ENCODE measurements at regions not wholly inside any gene's neighbourhood (a gene's known extent, or its start where the extent isn't known, plus 50 kb on each side); places are given as distances from the start of the nearest gene placed in this dataset.

DNA sequence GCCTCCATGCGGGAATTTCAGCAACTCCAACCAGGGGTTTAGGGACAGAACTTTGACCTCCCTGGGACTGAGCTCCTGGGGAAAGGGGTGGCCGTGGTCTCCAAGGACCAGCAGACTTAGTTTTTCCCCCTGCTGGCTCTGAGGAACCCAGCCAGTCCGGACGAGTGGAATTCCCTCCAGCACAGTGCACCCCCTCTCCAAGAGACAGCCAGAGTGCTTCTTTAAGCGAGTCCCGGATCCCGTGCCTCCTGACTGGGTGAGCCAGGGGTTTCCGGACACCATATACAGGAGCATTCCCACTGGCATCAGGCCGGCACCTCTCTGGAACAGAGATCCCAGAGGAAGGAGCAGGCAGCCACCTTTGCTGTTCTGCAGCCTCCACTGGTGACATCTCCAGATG lies 459.5 kb downstream of the OCA2 start:
- DNase-seq (ENCODE audit: low spot score in 2 of 2) = no peak
- H3K27ac ChIP-seq = no peak overlapping the region
- WGBS = 91% methylated on average over 7 of the region's 9 CpGs
- H3K4me1 ChIP-seq = no peaks in the 10 kb centered on the region
- no peak overlapping the region for H3K4me3 ChIP-seq
- peaks cover 16% of the 10 kb centered on the region for H3K9me3 ChIP-seq
- no peaks in the 10 kb centered on the region for H3K36me3 ChIP-seq
- TF ChIP-seq CTCF (IDR thresholded peaks at IDR 0.05) = no peak
- no peak for TF ChIP-seq EP300 (IDR thresholded peaks at IDR 0.05)
- TF ChIP-seq POLR2AphosphoS5 (IDR thresholded peaks at IDR 0.05) = no peak
- TF ChIP-seq POLR2A (IDR thresholded peaks at IDR 0.05) = no peak
- no peaks in the 10 kb centered on the region for H3K27me3 ChIP-seq

DNA sequence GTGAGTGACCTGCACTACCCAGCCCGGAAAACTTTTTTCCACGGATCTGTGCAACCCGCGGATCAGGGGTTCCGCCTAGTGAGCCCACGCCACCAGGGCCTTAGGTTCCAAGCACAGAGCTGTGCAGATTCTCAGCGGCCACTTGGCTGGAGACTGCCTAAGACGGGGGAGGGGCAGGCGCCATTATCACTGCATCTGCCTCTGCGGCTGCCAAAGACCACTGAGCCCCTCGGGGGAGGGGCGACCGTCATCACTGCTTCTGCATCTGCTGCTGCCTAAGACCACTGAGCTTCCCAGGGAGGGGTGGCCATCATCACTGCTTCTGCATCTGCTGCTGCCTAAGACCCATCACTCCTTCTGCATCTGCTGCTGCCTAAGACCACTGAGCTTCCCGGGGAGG lies 460.2 kb downstream of the OCA2 start:
- no peaks in the 10 kb centered on the region for H3K27me3 ChIP-seq
- H3K9me3 ChIP-seq = peaks cover 16% of the 10 kb centered on the region
- no peak for TF ChIP-seq POLR2AphosphoS5 (IDR thresholded peaks at IDR 0.05)
- no peak for TF ChIP-seq POLR2A (IDR thresholded peaks at IDR 0.05)
- TF ChIP-seq EP300 (IDR thresholded peaks at IDR 0.05) = no peak
- no peak for TF ChIP-seq CTCF (IDR thresholded peaks at IDR 0.05)
- no peak overlapping the region for H3K4me3 ChIP-seq
- no peak overlapping the region for H3K27ac ChIP-seq
- 80% methylated on average over 1 of the region's 14 CpGs for WGBS
- no peak for DNase-seq (ENCODE audit: low spot score in 2 of 2)
- H3K36me3 ChIP-seq = no peaks in the 10 kb centered on the region
- H3K4me1 ChIP-seq = no peaks in the 10 kb centered on the region

DNA sequence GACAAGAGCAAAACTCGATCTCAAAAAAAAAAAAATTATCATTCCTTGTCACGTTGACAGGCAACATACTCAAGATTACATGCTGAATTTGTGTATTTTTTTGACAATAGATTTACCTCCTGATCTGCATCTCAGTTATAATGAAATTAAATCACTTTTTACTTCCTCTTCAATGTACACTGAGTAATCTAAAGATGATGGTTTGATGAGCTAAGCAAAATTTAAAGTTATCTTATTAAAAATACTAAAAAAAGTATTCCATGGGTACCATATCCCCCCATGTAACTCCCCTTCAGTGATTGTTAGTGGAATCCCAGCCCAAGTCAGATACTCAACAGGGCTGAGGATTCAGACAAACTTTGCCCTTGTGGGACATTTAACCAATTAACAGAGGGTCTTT lies 463.2 kb downstream of the OCA2 start:
- Histone ChIP-seq H3K27ac (no peak overlapping the region), H3K9me3 (no peaks in the 10 kb centered on the region), H3K27me3 (no peaks in the 10 kb centered on the region), H3K4me3 (no peak overlapping the region), H3K4me1 (no peaks in the 10 kb centered on the region), H3K36me3 (no peaks in the 10 kb centered on the region)
- 82% methylated on average over 2 of the region's 2 CpGs for WGBS
- no peak for DNase-seq (ENCODE audit: low spot score in 2 of 2)
- TF ChIP-seq POLR2AphosphoS5 (IDR thresholded peaks at IDR 0.05) (no peak), POLR2A (IDR thresholded peaks at IDR 0.05) (no peak), CTCF (IDR thresholded peaks at IDR 0.05) (no peak), EP300 (IDR thresholded peaks at IDR 0.05) (no peak)

DNA sequence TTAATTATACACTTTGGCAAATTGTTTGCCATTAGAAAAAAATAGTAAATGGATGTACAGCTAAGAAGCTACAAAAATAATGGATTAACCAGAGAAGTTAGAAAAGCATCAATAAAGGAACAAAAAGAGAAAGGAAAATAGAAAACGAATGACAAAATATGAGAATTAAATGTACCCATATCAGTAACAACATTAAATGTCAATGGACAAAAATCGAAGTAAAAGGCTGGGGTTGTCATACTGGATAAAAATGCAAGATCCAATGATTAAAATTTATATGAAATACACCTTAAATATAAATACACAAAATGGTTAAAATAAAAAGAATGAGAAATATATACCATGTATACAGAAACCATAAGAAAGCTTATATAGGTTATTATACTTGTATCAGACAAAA lies 470.6 kb downstream of the OCA2 start:
- WGBS = 75% methylated on average over 2 of the region's 2 CpGs
- H3K27me3 ChIP-seq = no peaks in the 10 kb centered on the region
- H3K36me3 ChIP-seq = no peaks in the 10 kb centered on the region
- no peak overlapping the region for H3K27ac ChIP-seq
- TF ChIP-seq EP300 (IDR thresholded peaks at IDR 0.05) (no peak), POLR2AphosphoS5 (IDR thresholded peaks at IDR 0.05) (no peak), POLR2A (IDR thresholded peaks at IDR 0.05) (no peak)
- no peaks in the 10 kb centered on the region for H3K4me1 ChIP-seq
- DNase-seq (ENCODE audit: low spot score in 2 of 2) = no peak
- peaks cover 8% of the 10 kb centered on the region for H3K9me3 ChIP-seq
- H3K4me3 ChIP-seq = no peak overlapping the region

- Histone ChIP-seq H3K27me3 (no peaks in the 10 kb centered on the region), H3K9me3 (peaks cover 8% of the 10 kb centered on the region), H3K4me3 (no peak overlapping the region), H3K36me3 (no peaks in the 10 kb centered on the region), H3K27ac (no peak overlapping the region), H3K4me1 (no peaks in the 10 kb centered on the region)
- no peak for DNase-seq (ENCODE audit: low spot score in 2 of 2)
- TF ChIP-seq POLR2AphosphoS5 (IDR thresholded peaks at IDR 0.05) (no peak), POLR2A (IDR thresholded peaks at IDR 0.05) (no peak), CTCF (IDR thresholded peaks at IDR 0.05) (no peak), EP300 (IDR thresholded peaks at IDR 0.05) (no peak)
These were observed 471.5 kb downstream of the OCA2 start for GRCh38 chr15:27627623-27628022.

Measured in suprapubic skin (tissue), 4 donors.